SJSA1 (cell line): ENCODE measurements at regions not wholly inside any gene's neighbourhood (a gene's known extent, or its start where the extent isn't known, plus 50 kb on each side); places are given as distances from the start of the nearest gene placed in this dataset.
"Not testable (repeated sequence)": the region's sequence is repeated elsewhere in the genome, so short reads cannot be mapped to it uniquely, and the experiment has no call there.

ENCODE experiments used
- DNase-seq, 2 experiments: peaks; one replicate each; pipeline ENCODE4 v3.0.0-alpha.2; 2015 to 2020; ENCODE audit warnings: low spot score in 2 of 2, low read depth in 1 of 2
- H3K27ac ChIP-seq: fragments of 250-450 bp; sonication (Bioruptor Pico); 2 replicates; pipeline ENCODE4 v1.5.1; 2020; ENCODE audit warnings: mild to moderate bottlenecking, moderate library complexity
- H3K27me3 ChIP-seq: fragments of 250-450 bp; sonication (Bioruptor Pico); replicated peaks from 2 replicates; pipeline ENCODE4 v1.5.1; 2020; ENCODE audit warnings: mild to moderate bottlenecking, moderate library complexity
- H3K36me3 ChIP-seq: fragments of 250-450 bp; sonication (Bioruptor Pico); 2 replicates; pipeline ENCODE4 v1.5.1; 2020; ENCODE audit warnings: mild to moderate bottlenecking
- H3K4me1 ChIP-seq: fragments of 250-450 bp; sonication (Bioruptor Pico); replicated peaks from 2 replicates; pipeline ENCODE4 v1.6.1; 2021; ENCODE audit warnings: mild to moderate bottlenecking
- H3K4me3 ChIP-seq: fragments of 250-450 bp; sonication (Bioruptor Pico); 2 replicates; pipeline ENCODE4 v1.5.1; 2020; ENCODE audit warnings: mild to moderate bottlenecking
- H3K9me3 ChIP-seq: fragments of 250-450 bp; sonication (Bioruptor Pico); replicated peaks from 2 replicates; pipeline ENCODE4 v1.5.1; 2020; ENCODE audit warnings: mild to moderate bottlenecking

DNA sequence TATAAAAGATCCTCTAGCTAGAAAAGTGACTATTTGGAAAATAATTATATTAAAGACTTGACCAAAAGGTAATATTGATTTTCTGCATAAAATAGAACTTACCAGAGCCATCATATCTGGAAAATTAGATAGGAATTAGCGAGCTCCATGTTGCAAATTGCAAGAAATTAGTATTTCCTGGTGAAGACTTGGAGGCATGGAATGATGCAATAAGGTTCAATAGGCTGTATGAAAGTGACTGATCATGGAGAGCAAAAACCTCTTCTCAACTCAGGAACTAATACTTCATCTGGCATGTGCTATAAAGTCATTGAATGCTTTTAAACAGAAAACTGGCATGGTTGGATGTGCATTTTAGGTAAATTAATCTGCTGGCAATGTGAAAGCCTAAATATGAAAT, 66.3 kb upstream of the UFM1 start:
- H3K27ac ChIP-seq, result no peak overlapping the region
- no peaks in the 10 kb centered on the region for H3K9me3 ChIP-seq
- no peak for DNase-seq

DNA sequence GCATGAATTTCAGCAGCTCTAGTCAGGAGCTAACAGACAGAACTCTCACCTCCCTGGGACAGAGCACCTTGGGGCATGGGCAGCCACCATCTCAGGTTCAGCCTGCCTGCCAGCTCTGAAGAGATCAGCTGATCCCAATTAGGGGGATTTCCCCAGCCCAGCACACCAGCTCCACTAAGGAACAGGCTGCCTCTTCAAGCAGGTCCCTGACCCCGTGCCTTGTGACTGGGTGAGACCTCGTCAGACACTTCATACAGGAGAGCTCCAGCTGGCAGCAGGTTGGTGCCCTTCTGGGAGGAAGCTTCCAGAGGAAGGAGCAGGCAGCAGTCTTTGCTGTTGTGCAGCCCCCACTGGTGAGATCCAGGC, 84.5 kb upstream of the UFM1 start:
- Histone ChIP-seq H3K27ac (no peak overlapping the region), H3K36me3 (no peaks in the 10 kb centered on the region), H3K4me3 (no peak overlapping the region), H3K4me1 (no peaks in the 10 kb centered on the region), H3K9me3 (no peaks in the 10 kb centered on the region), H3K27me3 (no peaks in the 10 kb centered on the region)
- no peak for DNase-seq

More for the DNA sequence above, 66.3 kb upstream of the UFM1 start:
- no peaks in the 10 kb centered on the region for H3K4me1 ChIP-seq
- H3K4me3 ChIP-seq, result no peak overlapping the region
- no peaks in the 10 kb centered on the region for H3K27me3 ChIP-seq
- H3K36me3 ChIP-seq, result no peaks in the 10 kb centered on the region

DNA sequence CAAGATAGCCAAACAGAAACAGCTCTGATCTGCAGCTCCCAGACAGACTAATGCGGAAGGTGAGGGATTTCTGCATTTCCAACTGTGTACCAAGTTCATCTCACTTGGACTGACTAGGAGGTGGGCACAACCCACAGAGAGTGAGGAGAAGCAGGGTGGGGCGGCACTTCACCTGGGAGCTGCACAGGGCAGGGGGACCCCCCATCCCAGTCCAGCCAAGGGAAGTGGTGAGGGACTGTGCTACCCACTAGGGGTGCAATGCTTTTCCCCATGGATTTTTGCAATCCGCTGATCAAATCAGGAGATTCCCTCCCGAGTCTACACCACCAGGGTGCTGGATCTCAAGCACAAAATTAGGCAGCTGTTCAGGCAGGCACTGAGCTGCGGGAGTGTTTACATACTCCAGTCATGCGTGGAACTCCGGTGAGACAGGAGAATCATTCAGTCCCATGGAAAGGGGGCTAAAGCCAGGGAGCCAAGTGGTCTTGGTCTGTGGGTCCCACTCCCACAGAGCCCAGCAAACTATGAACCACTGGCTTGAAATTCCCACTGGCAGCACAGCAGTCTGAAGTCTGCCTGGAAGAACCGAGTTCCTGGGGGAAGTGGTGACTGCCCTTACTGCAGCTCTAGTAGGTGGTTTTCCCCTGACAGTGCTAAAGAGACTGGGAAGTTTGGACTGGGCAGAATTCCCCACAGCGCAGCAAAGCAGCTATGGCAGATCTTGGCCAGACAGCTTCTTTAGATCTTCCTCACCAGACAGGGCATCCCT, 85.1 kb upstream of the UFM1 start:
- no peak overlapping the region for H3K27ac ChIP-seq

DNA sequence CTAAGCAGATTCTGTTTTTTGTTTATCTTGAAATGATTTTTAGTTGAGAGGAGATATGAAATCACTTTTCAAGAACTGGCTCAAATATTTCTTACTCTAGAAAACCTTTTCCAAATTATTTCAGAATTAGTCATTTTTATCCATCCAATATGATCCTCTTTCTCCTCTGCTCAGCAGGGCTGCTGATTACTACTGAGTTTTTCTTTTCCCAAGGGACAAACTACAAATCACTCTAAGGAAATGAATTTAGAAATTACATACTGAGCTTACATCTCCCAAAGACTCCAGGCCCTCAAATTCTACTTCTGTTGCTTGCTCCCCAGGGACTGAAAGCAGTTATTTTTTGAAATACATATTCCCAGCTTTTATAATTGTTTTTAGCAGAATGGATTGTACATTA, 87.4 kb upstream of the UFM1 start:
- Histone ChIP-seq H3K27me3 (no peaks in the 10 kb centered on the region), H3K27ac (no peak overlapping the region), H3K4me1 (no peaks in the 10 kb centered on the region), H3K4me3 (no peak overlapping the region), H3K9me3 (no peaks in the 10 kb centered on the region), H3K36me3 (no peaks in the 10 kb centered on the region)
- DNase-seq, result no peak

More for the DNA sequence above, 85.1 kb upstream of the UFM1 start:
- Histone ChIP-seq H3K27me3 (no peaks in the 10 kb centered on the region), H3K4me3 (no peak overlapping the region), H3K4me1 (no peaks in the 10 kb centered on the region), H3K9me3 (no peaks in the 10 kb centered on the region), H3K36me3 (no peaks in the 10 kb centered on the region)
- DNase-seq, result no peak

DNA sequence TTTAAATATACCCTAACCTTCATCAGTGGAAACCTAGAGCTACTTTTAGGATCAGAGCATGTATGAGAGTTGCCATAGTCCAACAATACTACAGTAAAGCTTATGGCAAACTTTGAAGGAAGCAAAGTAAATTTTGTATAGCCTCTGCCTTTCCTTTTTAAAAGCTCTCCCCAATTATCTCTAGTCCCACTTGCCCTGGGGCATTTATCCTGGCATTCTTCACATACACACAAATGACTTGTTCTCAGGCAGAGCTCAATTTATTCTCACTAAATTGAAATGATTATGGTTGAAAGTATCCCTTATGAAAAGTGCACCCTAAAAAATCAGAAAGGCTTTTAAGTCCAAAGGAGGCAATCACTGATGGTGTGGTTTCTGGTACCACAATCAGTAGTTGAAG, 94.1 kb upstream of the UFM1 start:
- Histone ChIP-seq H3K36me3 (no peaks in the 10 kb centered on the region), H3K27me3 (no peaks in the 10 kb centered on the region), H3K9me3 (no peaks in the 10 kb centered on the region), H3K4me3 (no peak overlapping the region), H3K4me1 (no peaks in the 10 kb centered on the region), H3K27ac (no peak overlapping the region)
- no peak for DNase-seq

DNA sequence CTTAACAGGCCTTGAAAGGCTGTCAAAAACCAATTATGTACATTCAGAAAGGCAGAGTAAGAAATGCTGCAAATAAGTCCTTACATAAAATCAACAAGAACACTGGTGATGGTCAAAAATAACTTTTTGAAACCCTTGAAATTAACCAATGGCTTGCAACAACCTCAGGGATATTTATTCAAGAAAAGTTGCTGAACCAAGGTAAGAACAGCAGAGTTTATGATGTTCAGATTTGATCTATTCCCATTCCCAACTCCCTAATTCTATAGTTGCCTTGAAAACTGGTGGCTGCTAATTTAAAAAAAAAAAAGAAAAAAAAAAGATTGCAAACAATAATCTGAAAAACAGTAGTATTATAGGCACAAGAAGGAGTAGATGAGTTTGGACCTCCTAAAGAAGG, 109.8 kb upstream of the UFM1 start:
- Histone ChIP-seq H3K4me1 (no peaks in the 10 kb centered on the region), H3K27me3 (no peaks in the 10 kb centered on the region), H3K9me3 (no peaks in the 10 kb centered on the region), H3K4me3 (no peak overlapping the region), H3K36me3 (no peaks in the 10 kb centered on the region), H3K27ac (no peak overlapping the region)
- no peak for DNase-seq

DNA sequence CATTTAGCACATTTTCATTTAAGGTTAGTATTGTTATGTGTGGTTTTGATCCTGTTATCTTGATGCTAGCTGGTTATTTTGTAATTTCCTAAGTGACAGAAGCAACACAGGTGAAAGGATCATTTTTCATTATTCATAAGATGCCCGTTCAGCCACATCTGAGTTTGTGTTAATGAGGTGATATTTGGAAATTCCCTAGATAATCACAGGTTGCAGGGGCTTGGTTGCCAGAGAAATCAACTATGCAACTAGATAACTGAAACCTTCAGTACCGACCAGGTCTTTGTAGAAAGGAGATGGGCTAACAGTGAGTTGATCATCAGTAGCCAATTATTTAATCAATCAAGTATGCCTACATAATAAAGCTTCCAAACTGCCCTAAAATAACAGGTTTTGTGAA, 121.3 kb upstream of the UFM1 start:
- DNase-seq, result no peak
- H3K9me3 ChIP-seq, result no peaks in the 10 kb centered on the region

DNA sequence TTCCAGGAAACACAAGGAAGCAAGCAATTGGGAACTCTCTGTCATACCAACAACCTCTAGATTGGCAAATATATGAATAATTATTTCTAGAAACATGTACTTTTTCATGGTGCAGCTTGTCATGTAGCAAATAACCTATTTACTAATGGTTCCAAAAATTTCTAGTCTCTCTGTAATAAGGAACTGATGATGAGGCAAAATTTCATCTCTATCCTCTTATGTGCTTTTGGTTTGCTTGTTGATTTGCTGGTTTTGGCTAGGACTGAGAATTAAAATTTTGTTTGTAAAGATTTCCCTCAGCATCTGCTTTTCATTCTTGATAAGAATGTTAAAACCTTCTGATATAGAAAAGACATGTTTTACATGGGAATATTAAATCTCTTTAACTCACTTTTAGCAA, 123.2 kb upstream of the UFM1 start:
- no peaks in the 10 kb centered on the region for H3K27me3 ChIP-seq
- no peaks in the 10 kb centered on the region for H3K36me3 ChIP-seq
- no peaks in the 10 kb centered on the region for H3K9me3 ChIP-seq
- no peak overlapping the region for H3K27ac ChIP-seq
- no peaks in the 10 kb centered on the region for H3K4me1 ChIP-seq
- no peak for DNase-seq
- no peak overlapping the region for H3K4me3 ChIP-seq

More for the DNA sequence above, 121.3 kb upstream of the UFM1 start:
- Histone ChIP-seq H3K4me3 (no peak overlapping the region), H3K36me3 (no peaks in the 10 kb centered on the region), H3K27ac (no peak overlapping the region), H3K4me1 (no peaks in the 10 kb centered on the region), H3K27me3 (no peaks in the 10 kb centered on the region)

DNA sequence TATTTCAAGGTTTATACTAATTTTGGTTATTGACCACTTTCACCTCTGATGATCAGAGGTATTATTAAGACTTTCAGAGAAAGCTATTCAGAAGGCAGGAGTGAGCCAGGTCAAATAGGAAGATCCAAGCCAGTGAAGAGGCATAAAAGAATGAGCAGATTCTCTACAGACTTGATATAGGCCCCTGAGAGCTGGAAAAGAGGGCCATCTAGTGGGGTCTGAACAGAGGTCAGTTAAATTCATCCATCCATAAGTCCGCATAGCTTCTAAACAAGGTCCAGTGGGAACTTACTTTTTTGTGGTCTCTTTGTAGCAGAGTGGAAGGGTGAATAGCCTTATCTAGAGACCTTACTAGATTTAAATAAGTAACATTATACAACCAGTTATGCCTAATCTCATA, 126.6 kb upstream of the UFM1 start:
- no peaks in the 10 kb centered on the region for H3K27me3 ChIP-seq
- DNase-seq, result no peak
- H3K4me1 ChIP-seq, result no peaks in the 10 kb centered on the region
- H3K4me3 ChIP-seq, result no peak overlapping the region
- no peaks in the 10 kb centered on the region for H3K36me3 ChIP-seq
- H3K9me3 ChIP-seq, result no peaks in the 10 kb centered on the region
- no peak overlapping the region for H3K27ac ChIP-seq

DNA sequence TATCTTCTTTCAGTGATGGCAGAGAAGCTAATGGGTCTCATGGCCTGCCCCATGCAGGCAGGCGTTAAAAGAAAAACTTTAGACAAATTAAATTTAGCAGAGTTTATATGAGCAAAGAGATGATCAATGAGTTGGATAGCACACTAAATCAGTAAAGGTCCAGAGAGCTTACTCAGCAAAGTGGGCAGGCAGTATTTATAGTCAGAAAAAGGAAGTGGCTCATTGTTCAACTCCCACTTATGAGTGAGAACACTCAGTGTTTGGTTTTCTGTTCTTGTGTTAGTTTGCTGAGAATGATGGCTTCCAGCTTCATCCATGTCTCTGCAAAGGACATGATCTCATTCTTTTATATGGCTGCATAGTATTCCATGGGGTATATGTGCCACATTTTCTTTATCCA, 128.5 kb upstream of the UFM1 start:
- H3K4me3 ChIP-seq, DNase-seq, H3K4me1 ChIP-seq, H3K27ac ChIP-seq, H3K36me3 ChIP-seq, H3K9me3 ChIP-seq, H3K27me3 ChIP-seq: not testable (repeated sequence)

DNA sequence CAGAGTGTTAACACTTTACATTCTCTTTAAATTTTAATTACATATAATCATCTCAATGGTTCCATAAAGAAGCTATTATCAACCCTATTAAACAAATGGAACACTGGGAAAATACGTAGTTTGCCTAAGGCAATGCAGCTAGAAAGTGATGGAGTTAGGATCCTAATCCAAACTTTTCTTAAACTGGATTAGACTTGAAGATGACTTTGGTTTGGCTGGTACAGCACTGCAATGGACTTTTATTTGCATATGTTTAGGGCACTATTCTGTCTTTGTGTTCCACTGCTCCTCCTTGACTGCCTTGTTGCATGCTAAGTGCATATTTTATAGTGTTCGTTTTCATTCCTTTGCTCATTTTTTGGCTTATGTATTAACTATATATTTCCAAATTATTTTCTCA, 133.5 kb upstream of the UFM1 start:
- Histone ChIP-seq H3K27ac (no peak overlapping the region), H3K9me3 (no peaks in the 10 kb centered on the region), H3K4me3 (no peak overlapping the region)

DNA sequence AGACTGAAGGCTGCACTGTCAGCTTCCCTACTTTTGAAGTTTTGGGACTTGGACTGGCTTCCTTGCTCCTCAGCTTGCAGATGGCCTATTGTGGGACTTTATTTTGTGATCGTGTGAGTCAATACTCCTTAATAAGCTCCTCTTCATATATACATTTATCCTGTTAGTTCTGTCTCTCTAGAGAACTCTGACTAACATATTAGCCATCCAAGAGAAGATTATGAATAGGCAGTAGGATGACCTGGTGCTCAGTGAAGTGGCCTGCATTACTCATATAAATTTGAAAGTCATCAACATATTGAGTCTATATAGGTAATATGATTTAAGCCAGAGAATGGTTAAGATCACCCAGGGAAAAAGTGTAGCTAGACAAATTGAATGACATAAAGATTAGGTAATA, 136.3 kb upstream of the UFM1 start:
- no peak for DNase-seq
- Histone ChIP-seq H3K4me1 (no peaks in the 10 kb centered on the region), H3K27me3 (no peaks in the 10 kb centered on the region), H3K36me3 (no peaks in the 10 kb centered on the region), H3K27ac (no peak overlapping the region), H3K9me3 (no peaks in the 10 kb centered on the region), H3K4me3 (no peak overlapping the region)

More for the DNA sequence above, 133.5 kb upstream of the UFM1 start:
- DNase-seq, result no peak
- no peaks in the 10 kb centered on the region for H3K4me1 ChIP-seq
- H3K27me3 ChIP-seq, result no peaks in the 10 kb centered on the region
- no peaks in the 10 kb centered on the region for H3K36me3 ChIP-seq

DNA sequence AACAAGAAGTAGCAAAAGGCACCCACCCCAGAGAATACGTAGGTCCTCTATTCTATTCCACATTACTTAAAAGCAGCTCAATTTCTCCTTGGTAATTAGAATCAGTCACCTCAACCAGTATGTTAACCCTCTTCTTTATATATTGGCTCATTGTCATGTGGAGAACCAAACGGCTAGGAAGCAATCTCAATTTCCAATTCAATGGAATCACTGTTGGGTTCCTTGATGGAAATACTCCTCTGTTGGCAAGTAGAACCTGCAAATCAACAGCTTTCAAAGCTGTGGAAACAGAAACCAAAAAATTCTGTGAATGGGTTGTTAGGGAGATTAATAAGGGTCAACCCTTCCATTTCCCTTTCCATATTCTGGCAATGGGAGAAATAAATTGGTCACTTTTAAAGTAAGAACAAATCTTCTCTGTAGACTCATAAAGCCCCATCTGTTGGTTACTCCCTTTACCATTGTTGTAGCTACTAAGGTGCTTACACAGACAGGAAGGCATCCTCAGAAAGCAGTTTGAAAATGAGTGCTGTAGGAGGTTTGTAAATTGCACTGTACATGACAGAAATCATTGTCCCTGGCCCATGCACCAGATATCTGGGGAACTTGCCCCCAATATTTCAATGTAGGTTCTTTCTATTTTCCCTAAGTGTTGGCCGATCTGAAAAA, 138.6 kb upstream of the UFM1 start:
- Histone ChIP-seq H3K36me3 (no peaks in the 10 kb centered on the region), H3K27ac (no peak overlapping the region), H3K4me3 (no peak overlapping the region), H3K27me3 (no peaks in the 10 kb centered on the region), H3K9me3 (no peaks in the 10 kb centered on the region), H3K4me1 (no peaks in the 10 kb centered on the region)
- no peak for DNase-seq

DNA sequence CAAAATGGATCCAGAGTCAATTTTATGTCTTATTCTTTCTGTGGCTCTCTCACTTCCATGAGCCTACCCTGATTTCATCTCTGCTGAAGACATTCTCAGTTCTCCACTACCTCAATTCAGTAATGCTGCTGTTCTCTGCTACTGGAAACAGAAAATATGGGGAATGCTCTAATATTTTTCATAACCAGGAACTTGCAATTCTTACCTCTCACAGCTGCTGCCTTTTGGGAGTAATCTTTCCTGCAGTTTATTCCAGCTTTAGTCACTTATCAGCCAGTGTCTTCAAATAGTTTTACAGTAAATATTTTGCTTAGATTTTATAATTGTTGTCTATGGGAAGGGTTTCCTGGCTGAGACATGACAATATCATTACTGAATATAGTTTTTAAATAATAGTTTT, 145.1 kb upstream of the UFM1 start:
- no peak overlapping the region for H3K4me3 ChIP-seq
- H3K36me3 ChIP-seq, result no peaks in the 10 kb centered on the region
- DNase-seq, result no peak
- no peaks in the 10 kb centered on the region for H3K27me3 ChIP-seq
- H3K9me3 ChIP-seq, result no peaks in the 10 kb centered on the region
- H3K4me1 ChIP-seq, result no peaks in the 10 kb centered on the region
- no peak overlapping the region for H3K27ac ChIP-seq

DNA sequence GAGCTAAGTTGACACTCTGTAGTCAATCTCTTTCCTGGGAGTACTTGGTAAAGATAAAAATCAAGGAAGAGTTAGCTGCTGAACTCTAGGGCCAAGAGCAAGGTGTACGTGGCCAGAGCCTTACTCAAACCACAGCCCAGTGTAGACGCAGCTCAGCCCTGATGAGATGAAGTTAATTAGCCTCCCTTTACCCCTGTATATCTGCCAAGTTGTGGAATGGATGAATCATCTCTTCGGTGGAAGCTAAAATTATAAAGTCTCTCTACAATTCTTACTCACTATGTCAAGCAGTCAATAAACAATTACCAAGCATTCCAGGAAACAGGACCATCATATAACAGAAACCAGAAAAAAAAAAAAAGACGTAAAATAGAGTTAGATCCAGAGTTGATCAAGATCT, 146.9 kb upstream of the UFM1 start:
- Histone ChIP-seq H3K36me3 (no peaks in the 10 kb centered on the region), H3K27ac (no peak overlapping the region)

More for the DNA sequence above, 146.9 kb upstream of the UFM1 start:
- H3K4me3 ChIP-seq, result no peak overlapping the region
- H3K27me3 ChIP-seq, result no peaks in the 10 kb centered on the region
- H3K4me1 ChIP-seq, result no peaks in the 10 kb centered on the region
- no peaks in the 10 kb centered on the region for H3K9me3 ChIP-seq
- no peak for DNase-seq
